Activated CD8-positive, alpha-beta memory T cell treated with anti-CD3 and anti-CD28 coated beads, Interleukin-2, amount 50 U/mL, for 24 hours (primary cell): ENCODE measurements at regions not wholly inside any gene's neighbourhood (a gene's known extent, or its start where the extent isn't known, plus 50 kb on each side); places are given as distances from the start of the nearest gene placed in this dataset.
"Not testable (repeated sequence)": the region's sequence is repeated elsewhere in the genome, so short reads cannot be mapped to it uniquely, and the experiment has no call there.

Experiments used
- DNase-seq: peaks from one replicate; pipeline ENCODE4 v3.0.0-alpha.2; 2020; ENCODE audit errors: extremely low read depth

- not testable (repeated sequence) for DNase-seq
These were observed 49.9 kb upstream of the MSMB start for GRCh38 chr10:46095943-46096342.

GRCh38 chr10:46096446-46096845 is 50.4 kb upstream of the MSMB start:
- no peak for DNase-seq

GRCh38 chr10:46096909-46097575 is 51.0 kb upstream of the MSMB start:
- DNase-seq: no peak

GRCh38 chr10:46097576-46098317 is 51.7 kb upstream of the MSMB start:
- DNase-seq: no peak

- no peak for DNase-seq
These were observed 52.3 kb upstream of the MSMB start for GRCh38 chr10:46098386-46098785.

GRCh38 chr10:46098925-46099324 is 52.9 kb upstream of the MSMB start:
- DNase-seq: not testable (repeated sequence)

- DNase-seq: no peak
These were observed 58.1 kb upstream of the MSMB start for GRCh38 chr10:46104071-46104585.

GRCh38 chr10:46105416-46105815 is 59.3 kb upstream of the MSMB start:
- DNase-seq: not testable (repeated sequence)

GRCh38 chr10:46105856-46106409 is 59.9 kb upstream of the MSMB start:
- not testable (repeated sequence) for DNase-seq

- no peak for DNase-seq
These were observed 60.6 kb upstream of the MSMB start for GRCh38 chr10:46106410-46107255.

GRCh38 chr10:46108158-46108499 is 62.1 kb upstream of the MSMB start:
- not testable (repeated sequence) for DNase-seq

GRCh38 chr10:46154271-46154670 is 108.2 kb upstream of the MSMB start:
- not testable (repeated sequence) for DNase-seq

- not testable (repeated sequence) for DNase-seq
These were observed 108.6 kb upstream of the MSMB start for GRCh38 chr10:46154683-46155082.

- not testable (repeated sequence) for DNase-seq
These were observed 110.8 kb upstream of the MSMB start for GRCh38 chr10:46156866-46157265.

GRCh38 chr10:46169736-46170135 is 117.1 kb upstream of the ANTXRL start:
- DNase-seq: no peak

- no peak for DNase-seq
These were observed 116.0 kb upstream of the ANTXRL start for GRCh38 chr10:46170789-46171188.

- no peak for DNase-seq
These were observed 115.1 kb upstream of the ANTXRL start for GRCh38 chr10:46171661-46172060.

GRCh38 chr10:46175296-46175695 is 111.5 kb upstream of the ANTXRL start:
- no peak for DNase-seq

GRCh38 chr10:46175831-46176230 is 111.0 kb upstream of the ANTXRL start:
- DNase-seq: no peak

GRCh38 chr10:46187431-46187830 is 99.4 kb upstream of the ANTXRL start:
- DNase-seq: not testable (repeated sequence)

GRCh38 chr10:46197050-46197449 is 89.7 kb upstream of the ANTXRL start:
- no peak for DNase-seq

- no peak for DNase-seq
These were observed 88.3 kb upstream of the ANTXRL start for GRCh38 chr10:46198516-46198915.
